OCI-LY1 (cell line): ENCODE measurements at regions not wholly inside any gene's neighbourhood (a gene's known extent, or its start where the extent isn't known, plus 50 kb on each side); places are given as distances from the start of the nearest gene placed in this dataset.

ENCODE experiments used
- H2AFZ ChIP-seq: fragments of 200-600 bp; sonication (generic), shearing (Covaris generic); 2 replicates; pipeline ENCODE4 v1.6.0; 2014; ENCODE audit warnings: antibody characterized with exemption, mild to moderate bottlenecking, low read length
- H3F3A ChIP-seq: fragments of 200-600 bp; sonication (generic), shearing (Covaris generic); 2 replicates; pipeline ENCODE4 v1.6.0; 2014; ENCODE audit warnings: mild to moderate bottlenecking, antibody characterized with exemption, low read length, moderate library complexity; ENCODE audit not compliant: insufficient read depth
- H3K27ac ChIP-seq: fragments of 200-600 bp; sonication (generic); 2 replicates; pipeline ENCODE4 v1.5.1; 2014; ENCODE audit warnings: low read length, mixed run types, mild to moderate bottlenecking, low read depth; ENCODE audit not compliant: poor library complexity, severe bottlenecking
- H3K27me3 ChIP-seq: fragments of 200-600 bp; sonication (generic); 2 replicates; pipeline ENCODE4 v1.6.0; 2014; ENCODE audit warnings: antibody characterized with exemption, mild to moderate bottlenecking, low read length, moderate library complexity; ENCODE audit not compliant: insufficient read depth
- H3K36me3 ChIP-seq: fragments of 200-600 bp; sonication (generic); 2 replicates; pipeline ENCODE4 v1.6.1; 2014; ENCODE audit warnings: mild to moderate bottlenecking, antibody characterized with exemption, low read length, moderate library complexity, mixed read lengths; ENCODE audit not compliant: insufficient read depth
- H3K4me1 ChIP-seq: fragments of 200-600 bp; sonication (generic); 2 replicates; pipeline ENCODE4 v1.5.1; 2014; ENCODE audit warnings: mild to moderate bottlenecking, low read length, moderate library complexity; ENCODE audit not compliant: insufficient read depth, severe bottlenecking
- H3K4me2 ChIP-seq: fragments of 200-600 bp; sonication (generic), shearing (Covaris generic); 2 replicates; pipeline ENCODE4 v1.6.1; 2014; ENCODE audit warnings: low read length
- H3K4me3 ChIP-seq: fragments of 200-600 bp; sonication (generic); 2 replicates; pipeline ENCODE4 v1.5.1; 2014; ENCODE audit warnings: low read length, low read depth, mild to moderate bottlenecking, mixed read lengths; ENCODE audit not compliant: poor library complexity, severe bottlenecking
- H3K79me2 ChIP-seq: fragments of 200-600 bp; shearing (Covaris generic); 2 replicates; pipeline ENCODE4 v1.6.1; 2016; ENCODE audit warnings: mixed run types, low read length, mixed read lengths; ENCODE audit not compliant: insufficient read depth
- H3K9ac ChIP-seq: fragments of 200-600 bp; sonication (generic), shearing (Covaris generic); 2 replicates; pipeline ENCODE4 v1.6.1; 2014; ENCODE audit warnings: mild to moderate bottlenecking, low read length, mixed read lengths
- H3K9me2 ChIP-seq: fragments of 200-600 bp; sonication (generic), shearing (Covaris generic); 2 replicates; pipeline ENCODE4 v1.6.1; 2014; ENCODE audit warnings: low read depth, mild to moderate bottlenecking, low read length, mixed read lengths
- H3K9me3 ChIP-seq: fragments of 200-600 bp; shearing (Covaris generic); 2 replicates; pipeline ENCODE4 v1.6.1; 2014; ENCODE audit warnings: low read length, mixed read lengths
- H4K20me1 ChIP-seq: fragments of 200-600 bp; sonication (generic), shearing (Covaris generic); 2 replicates; pipeline ENCODE4 v1.6.0; 2016; ENCODE audit warnings: mild to moderate bottlenecking, low read length; ENCODE audit not compliant: insufficient read depth
- CTCF ChIP-seq: fragments of 200-600 bp; sonication (generic), shearing (Covaris generic); IDR thresholded peaks from 2 replicates; pipeline ENCODE4 v1.5.1; 2017; ENCODE audit warnings: mild to moderate bottlenecking, antibody characterized with exemption, low read length, moderate library complexity, mixed read lengths
- EZH2 ChIP-seq: fragments of 200-600 bp; sonication (generic), shearing (Covaris generic); IDR thresholded peaks from 2 replicates; pipeline ENCODE4 v1.8.0; 2017; ENCODE audit warnings: borderline replicate concordance, mixed run types, mild to moderate bottlenecking, antibody characterized with exemption, low read length, moderate library complexity, mixed read lengths

- Histone ChIP-seq H3K4me1 (no peaks in the 10 kb centered on the region), H3K9me2 (no peaks in the 10 kb centered on the region), H3K36me3 (no peaks in the 10 kb centered on the region; the same call in 1 of the 2 replicates), H3K4me3 (no peak overlapping the region), H4K20me1 (no peaks in the 10 kb centered on the region), H3K9ac (no peak overlapping the region), H2AFZ (no peak overlapping the region), H3K79me2 (no peaks in the 10 kb centered on the region), H3F3A (no peaks in the 10 kb centered on the region), H3K9me3 (no peaks in the 10 kb centered on the region), H3K4me2 (no peak overlapping the region), H3K27ac (no peak overlapping the region), H3K27me3 (peaks cover 4% of the 10 kb centered on the region; the same call in 1 of the 2 replicates)
- TF ChIP-seq EZH2 (no peak), CTCF (no peak)
Measured at GRCh38 chr3:13157986-13158385, 84.8 kb upstream of the IQSEC1 start.

GRCh38 chr3:13152826-13153710, 79.8 kb upstream of the IQSEC1 start:
- Histone ChIP-seq H4K20me1 (no peaks in the 10 kb centered on the region), H3K36me3 (no peaks in the 10 kb centered on the region; the same call in 1 of the 2 replicates), H3K9ac (no peak overlapping the region), H3K4me1 (no peaks in the 10 kb centered on the region), H3K27me3 (0 out of 2 replicates have a peak, but pooled peaks cover 3% of the 10 kb centered on the region), H3K4me3 (no peak overlapping the region), H3F3A (no peaks in the 10 kb centered on the region), H3K9me3 (no peaks in the 10 kb centered on the region), H2AFZ (no peak overlapping the region), H3K4me2 (no peak overlapping the region), H3K79me2 (no peaks in the 10 kb centered on the region), H3K27ac (no peak overlapping the region), H3K9me2 (no peaks in the 10 kb centered on the region)
- TF ChIP-seq CTCF (no peak), EZH2 (no peak)

GRCh38 chr3:13150624-13151023, 77.4 kb upstream of the IQSEC1 start:
- H3K9me2 ChIP-seq: no peaks in the 10 kb centered on the region
- no peak overlapping the region for H3K4me2 ChIP-seq
- no peak overlapping the region for H3K9ac ChIP-seq
- 0 out of 2 replicates have a peak, but pooled peaks cover 5% of the 10 kb centered on the region for H3K27me3 ChIP-seq
- no peak overlapping the region for H3K4me3 ChIP-seq
- H3K9me3 ChIP-seq: no peaks in the 10 kb centered on the region
- H3K4me1 ChIP-seq: no peaks in the 10 kb centered on the region
- no peaks in the 10 kb centered on the region for H3F3A ChIP-seq
- H3K27ac ChIP-seq: no peak overlapping the region
- H3K79me2 ChIP-seq: no peaks in the 10 kb centered on the region
- H3K36me3 ChIP-seq: no peaks in the 10 kb centered on the region; the same call in 1 of the 2 replicates
- TF ChIP-seq CTCF: no peak
- no peak for TF ChIP-seq EZH2
- H4K20me1 ChIP-seq: no peaks in the 10 kb centered on the region
- no peak overlapping the region for H2AFZ ChIP-seq
